Fibroblast of lung (primary cell): ENCODE measurements at regions not wholly inside any gene's neighbourhood (a gene's known extent, or its start where the extent isn't known, plus 50 kb on each side); places are given as distances from the start of the nearest gene placed in this dataset.

Experiments used
- DNase-seq, 2 donors: peaks; one replicate each; pipeline versions ENCODE4 v3.0.0 to v3.0.0-alpha.2; 2010; ENCODE audit warnings: low read depth in 2 of 2
- H2AFZ ChIP-seq: 2 replicates; pipeline ENCODE4 v1.5.1; 2012; ENCODE audit warnings: low read length, control low read depth, inconsistent platforms
- H3K27ac ChIP-seq: 2 replicates; pipeline ENCODE4 v1.5.1; 2011; ENCODE audit warnings: low read length, control low read depth; ENCODE audit not compliant: insufficient read depth
- H3K27me3 ChIP-seq: 2 replicates; pipeline ENCODE4 v1.5.1; 2011; ENCODE audit warnings: mild to moderate bottlenecking, low read length; ENCODE audit not compliant: control insufficient read depth, insufficient read depth
- H3K36me3 ChIP-seq: 2 replicates; pipeline ENCODE4 v1.5.1; 2011; ENCODE audit warnings: low read length; ENCODE audit not compliant: control insufficient read depth, insufficient read depth
- H3K4me1 ChIP-seq: 2 replicates; pipeline ENCODE4 v1.5.1; 2011; ENCODE audit warnings: low read length; ENCODE audit not compliant: control insufficient read depth, insufficient read depth; ENCODE audit errors: extremely low read depth
- H3K4me2 ChIP-seq: 2 replicates; pipeline ENCODE4 v1.5.1; 2011; ENCODE audit warnings: low read length, control low read depth; ENCODE audit not compliant: insufficient read depth; ENCODE audit errors: extremely low read depth
- H3K4me3 ChIP-seq, 4 experiments: fragments of 200-600 bp in 1 of 4; sonication (generic) in 1 of 4; replicated peaks in 1 of 4; 2 replicates each; pipeline ENCODE4 v1.5.1; 2011 to 2016; ENCODE audit warnings: low read length in 4 of 4, low read depth in 3 of 4, mild to moderate bottlenecking in 3 of 4, control low read depth in 2 of 4, inconsistent platforms in 1 of 4, mixed read lengths in 1 of 4; ENCODE audit not compliant: insufficient read depth in 1 of 4; ENCODE audit errors: control extremely low read depth in 1 of 4
- H3K79me2 ChIP-seq: 2 replicates; pipeline ENCODE4 v1.5.1; 2012; ENCODE audit warnings: mild to moderate bottlenecking, low read length, inconsistent platforms; ENCODE audit not compliant: control insufficient read depth, insufficient read depth
- H3K9ac ChIP-seq: 2 replicates; pipeline ENCODE4 v1.5.1; 2011; ENCODE audit warnings: mild to moderate bottlenecking, low read length, control low read depth; ENCODE audit not compliant: insufficient read depth
- H3K9me3 ChIP-seq: 2 replicates; pipeline ENCODE4 v1.5.1; 2012; ENCODE audit warnings: low read depth, low read length; ENCODE audit not compliant: control insufficient read depth, insufficient read depth
- H4K20me1 ChIP-seq: 2 replicates; pipeline ENCODE4 v1.5.1; 2011; ENCODE audit warnings: low read length; ENCODE audit not compliant: control insufficient read depth, insufficient read depth; ENCODE audit errors: extremely low read depth
- CTCF ChIP-seq, 2 donors: IDR thresholded peaks in 1 of 2; conservative IDR thresholded peaks in 1 of 2; 1 replicate in 1 of 2; 2 replicates in 1 of 2; pipeline ENCODE4 v1.5.1; 2011 to 2012; ENCODE audit warnings: low read length in 2 of 2, control low read depth in 1 of 2, inconsistent platforms in 1 of 2, low read depth in 1 of 2, mild to moderate bottlenecking in 1 of 2
- EZH2 ChIP-seq: IDR thresholded peaks from 2 replicates; pipeline ENCODE4 v1.5.1; 2012; ENCODE audit warnings: low read length, control low read depth, mild to moderate bottlenecking; ENCODE audit errors: missing control alignments

DNA sequence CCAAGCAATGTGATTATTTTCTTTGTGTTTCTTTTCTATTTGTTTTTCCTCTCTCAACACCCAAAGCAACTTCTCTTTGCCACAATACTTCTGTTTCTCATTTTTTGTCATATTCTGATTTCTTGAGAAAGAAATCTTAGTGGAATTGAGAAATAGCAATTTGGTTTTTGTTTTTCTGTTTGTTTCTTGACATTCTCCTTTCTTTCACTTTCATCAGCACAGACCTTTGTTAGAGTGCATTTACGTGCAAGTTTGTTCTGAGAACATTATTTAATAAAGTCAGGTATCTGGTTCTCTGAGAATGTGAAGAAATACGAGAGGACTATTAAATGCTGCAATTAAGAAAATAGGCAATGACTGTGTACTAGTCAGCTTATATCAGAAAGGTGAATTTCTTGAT, 608.1 kb upstream of the AADAT start:
- Histone ChIP-seq H3K9ac (no peak overlapping the region), H2AFZ (no peak overlapping the region), H3K79me2 (no peaks in the 10 kb centered on the region), H3K27me3 (no peaks in the 10 kb centered on the region), H3K4me3 (no peak overlapping the region), H3K4me1 (no peaks in the 10 kb centered on the region), H3K9me3 (no peaks in the 10 kb centered on the region), H3K36me3 (no peaks in the 10 kb centered on the region), H3K27ac (no peak overlapping the region), H3K4me2 (no peak overlapping the region), H4K20me1 (no peaks in the 10 kb centered on the region)
- TF ChIP-seq EZH2 = no peak
- no peak for TF ChIP-seq CTCF (conservative IDR thresholded peaks at IDR 0.05 in 1 of 2, IDR thresholded peaks at IDR 0.05 in 1 of 2; ENCODE audit: low read depth in 1 of 2, low read length in 2 of 2)
- no peak for DNase-seq

GRCh38 chr4:170697045-170697444, 607.3 kb upstream of the AADAT start:
- H3K36me3 ChIP-seq = no peaks in the 10 kb centered on the region
- H3K79me2 ChIP-seq = no peaks in the 10 kb centered on the region
- no peak for DNase-seq
- H3K4me1 ChIP-seq = no peaks in the 10 kb centered on the region
- H4K20me1 ChIP-seq = no peaks in the 10 kb centered on the region
- H2AFZ ChIP-seq = no peak overlapping the region
- H3K9me3 ChIP-seq = no peaks in the 10 kb centered on the region
- no peak for TF ChIP-seq EZH2
- TF ChIP-seq CTCF (conservative IDR thresholded peaks at IDR 0.05 in 1 of 2, IDR thresholded peaks at IDR 0.05 in 1 of 2; ENCODE audit: low read depth in 1 of 2, low read length in 2 of 2) = no peak
- no peak overlapping the region for H3K4me2 ChIP-seq
- H3K27me3 ChIP-seq = no peaks in the 10 kb centered on the region
- no peak overlapping the region for H3K9ac ChIP-seq
- H3K4me3 ChIP-seq = no peak overlapping the region
- no peak overlapping the region for H3K27ac ChIP-seq

GRCh38 chr4:170691168-170691567, 601.4 kb upstream of the AADAT start:
- no peak overlapping the region for H3K4me2 ChIP-seq
- DNase-seq = peak in 1 of 2 donors; percentile 8
- no peak for TF ChIP-seq CTCF (conservative IDR thresholded peaks at IDR 0.05 in 1 of 2, IDR thresholded peaks at IDR 0.05 in 1 of 2; ENCODE audit: low read depth in 1 of 2, low read length in 2 of 2)
- TF ChIP-seq EZH2 = no peak

More at GRCh38 chr4:170691168-170691567, 601.4 kb upstream of the AADAT start:
- Histone ChIP-seq H3K27me3 (no peaks in the 10 kb centered on the region), H3K4me1 (no peaks in the 10 kb centered on the region), H3K9ac (no peak overlapping the region), H2AFZ (no peak overlapping the region), H3K4me3 (no peak overlapping the region), H4K20me1 (no peaks in the 10 kb centered on the region), H3K27ac (no peak overlapping the region), H3K79me2 (no peaks in the 10 kb centered on the region), H3K9me3 (no peaks in the 10 kb centered on the region), H3K36me3 (no peaks in the 10 kb centered on the region)
